Liver (tissue), 3 donors: ENCODE measurements at regions not wholly inside any gene's neighbourhood (a gene's known extent, or its start where the extent isn't known, plus 50 kb on each side); places are given as distances from the start of the nearest gene placed in this dataset.

ENCODE experiments used
- FOXA1 ChIP-seq: IDR thresholded peaks from 2 replicates; pipeline ENCODE4 v1.6.1; 2016; ENCODE audit warnings: antibody characterized with exemption
- JUND ChIP-seq, 2 donors: IDR thresholded peaks; 2 replicates each; pipeline ENCODE4 v1.6.1; 2016; ENCODE audit warnings: antibody characterized with exemption in 2 of 2
- RAD21 ChIP-seq, 2 donors: IDR thresholded peaks; 2 replicates each; pipeline ENCODE4 v1.6.1; 2016; ENCODE audit warnings: antibody characterized with exemption in 2 of 2, mild to moderate bottlenecking in 2 of 2
- REST ChIP-seq: IDR thresholded peaks from 2 replicates; pipeline ENCODE4 v1.6.1; 2016; ENCODE audit warnings: antibody characterized with exemption, mild to moderate bottlenecking
- ZBTB33 ChIP-seq: IDR thresholded peaks from 2 replicates; pipeline ENCODE4 v1.6.1; 2016; ENCODE audit warnings: antibody characterized with exemption
- TF ChIP-seq, protein P1 (sequence below): fragments of 150-350 bp; IDR thresholded peaks from 2 replicates; pipeline ENCODE4 v1.5.1; 2017; ENCODE audit warnings: improper control_type of control experiment, low read depth, low read length; ENCODE audit not compliant: missing input control
- donor health status: healthy.
- donor health status: healthy.

GRCh38 chr6:165186441-165187205, 122.8 kb downstream of the C6orf118 start:
- TF ChIP-seq, protein P1, sequence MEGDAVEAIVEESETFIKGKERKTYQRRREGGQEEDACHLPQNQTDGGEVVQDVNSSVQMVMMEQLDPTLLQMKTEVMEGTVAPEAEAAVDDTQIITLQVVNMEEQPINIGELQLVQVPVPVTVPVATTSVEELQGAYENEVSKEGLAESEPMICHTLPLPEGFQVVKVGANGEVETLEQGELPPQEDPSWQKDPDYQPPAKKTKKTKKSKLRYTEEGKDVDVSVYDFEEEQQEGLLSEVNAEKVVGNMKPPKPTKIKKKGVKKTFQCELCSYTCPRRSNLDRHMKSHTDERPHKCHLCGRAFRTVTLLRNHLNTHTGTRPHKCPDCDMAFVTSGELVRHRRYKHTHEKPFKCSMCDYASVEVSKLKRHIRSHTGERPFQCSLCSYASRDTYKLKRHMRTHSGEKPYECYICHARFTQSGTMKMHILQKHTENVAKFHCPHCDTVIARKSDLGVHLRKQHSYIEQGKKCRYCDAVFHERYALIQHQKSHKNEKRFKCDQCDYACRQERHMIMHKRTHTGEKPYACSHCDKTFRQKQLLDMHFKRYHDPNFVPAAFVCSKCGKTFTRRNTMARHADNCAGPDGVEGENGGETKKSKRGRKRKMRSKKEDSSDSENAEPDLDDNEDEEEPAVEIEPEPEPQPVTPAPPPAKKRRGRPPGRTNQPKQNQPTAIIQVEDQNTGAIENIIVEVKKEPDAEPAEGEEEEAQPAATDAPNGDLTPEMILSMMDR: no peak
- TF ChIP-seq ZBTB33 (no peak), FOXA1 (no peak), REST (no peak), RAD21 (IDR thresholded peaks at IDR 0.05) (no peak), JUND (IDR thresholded peaks at IDR 0.05) (no peak)
